ENCODE measurements at regions not wholly inside any gene's neighbourhood (a gene's known extent, or its start where the extent isn't known, plus 50 kb on each side); places are given as distances from the start of the nearest gene placed in this dataset.

- no peak for DNase-seq (ENCODE audit: low read depth in 2 of 2)
Measured at GRCh38 chr4:122305853-122306252, 73.0 kb upstream of the ADAD1 start.

DNA sequence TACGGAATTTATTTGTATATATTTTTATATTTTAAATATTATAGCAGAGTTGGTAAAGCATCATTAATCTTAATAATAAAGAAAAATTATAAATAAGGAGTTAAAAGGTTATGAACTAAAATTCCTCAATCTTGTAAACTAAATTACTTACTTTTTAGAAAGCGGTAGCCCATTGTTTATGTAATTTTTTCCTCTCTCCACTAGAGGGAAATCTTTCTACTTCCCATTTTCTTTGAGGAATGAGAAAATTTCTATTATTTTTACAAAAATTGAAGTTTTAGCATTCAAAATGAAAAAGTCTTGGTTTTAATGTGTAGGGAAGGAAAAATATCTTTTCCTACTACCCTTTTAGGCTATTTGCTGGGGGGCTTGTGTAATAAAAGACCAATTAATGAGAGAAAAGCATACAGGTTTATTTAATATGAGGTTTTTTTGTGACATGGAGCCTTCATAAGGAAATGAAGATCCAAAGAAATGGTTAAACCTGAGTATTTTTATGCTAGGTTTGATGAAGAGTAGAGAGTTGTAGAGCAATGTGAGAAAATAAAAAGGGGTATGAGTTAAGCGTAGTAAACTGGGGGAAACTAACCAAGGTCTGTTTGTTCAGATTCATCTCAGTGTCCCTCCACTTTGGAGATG is 68.7 kb upstream of the ADAD1 start:
- no peak for DNase-seq (ENCODE audit: low read depth in 2 of 2)

- DNase-seq (ENCODE audit: low read depth in 2 of 2): no peak
Measured at GRCh38 chr4:122313006-122313646, 65.7 kb upstream of the ADAD1 start.

- no peak for DNase-seq (ENCODE audit: low read depth in 2 of 2)
Measured at GRCh38 chr4:122326908-122327307, 51.9 kb upstream of the ADAD1 start.

- DNase-seq (ENCODE audit: low read depth in 2 of 2): no peak
Measured at GRCh38 chr4:122328893-122329292, 49.9 kb upstream of the ADAD1 start.
